Heart right ventricle (tissue), 16 donors: ENCODE measurements at regions not wholly inside any gene's neighbourhood (a gene's known extent, or its start where the extent isn't known, plus 50 kb on each side); places are given as distances from the start of the nearest gene placed in this dataset.

Experiments used
- ATAC-seq, 8 donors: fragments of 200-7000 bp; cut with Tn5 transposase; one replicate each; pipeline ENCODE4 v1.9.1; 2020; ENCODE audit warnings: mild to moderate bottlenecking in 8 of 8, moderate library complexity in 8 of 8, moderate number of reproducible peaks in 1 of 8
- DNase-seq, 2 donors: peaks; one replicate each; pipeline ENCODE4 v3.0.0-alpha.2; 2020
- H3K27ac ChIP-seq, 10 donors: fragments of 200-600 bp; sonication (generic) in 2 of 10; one replicate each; pipeline versions ENCODE4 v1.5.0 to v1.8.0; 2020 to 2022; ENCODE audit warnings: mild to moderate bottlenecking in 3 of 10
- H3K27me3 ChIP-seq, 7 donors: fragments of 200-600 bp; one replicate each; pipeline ENCODE4 v1.8.0; 2021 to 2022; ENCODE audit warnings: mild to moderate bottlenecking in 2 of 7
- H3K36me3 ChIP-seq, 9 donors: fragments of 200-600 bp; sonication (generic) in 1 of 9; one replicate each; pipeline versions ENCODE4 v1.5.0 to v1.8.0; 2020 to 2022; ENCODE audit warnings: mild to moderate bottlenecking in 2 of 9
- H3K4me1 ChIP-seq, 9 donors: fragments of 200-600 bp; sonication (generic) in 1 of 9; one replicate each; pipeline versions ENCODE4 v1.5.0 to v1.8.0; 2020 to 2022; ENCODE audit warnings: mild to moderate bottlenecking in 4 of 9
- H3K4me3 ChIP-seq, 10 donors: fragments of 200-600 bp; sonication (generic) in 2 of 10; one replicate each; pipeline versions ENCODE4 v1.5.0 to v1.8.0; 2020 to 2022; ENCODE audit warnings: mild to moderate bottlenecking in 7 of 10, moderate library complexity in 2 of 10
- H3K9me3 ChIP-seq, 11 donors: fragments of 200-600 bp in 10 of 11; sonication (generic) in 2 of 11; one replicate each; pipeline versions ENCODE4 v1.5.0 to v1.8.0; 2013 to 2022; ENCODE audit warnings: mild to moderate bottlenecking in 2 of 11, control low read depth in 1 of 11, moderate library complexity in 1 of 11
- CTCF ChIP-seq, 9 donors: fragments of 200-600 bp; sonication (generic) in 2 of 9; IDR thresholded peaks; one replicate each; pipeline versions ENCODE4 v1.5.0 to v1.8.0; 2021 to 2022; ENCODE audit warnings: antibody characterized with exemption in 9 of 9, mild to moderate bottlenecking in 5 of 9, moderate library complexity in 1 of 9
- WGBS, 2 donors: extraction: QIAGEN DNeasy Blood & Tissue Kit; methylation state at CpG; one replicate each; pipeline ENCODE4 v1.1.7; 2013; ENCODE audit warnings: inconsistent platforms in 1 of 2; 5-methylcytosine and 5-hydroxymethylcytosine counted together
- intact Hi-C, 10 donors: fragments of 100-400 bp; cut with DNase I; formaldehyde crosslinking; loops; one replicate each; pipeline versions ENCODE4 v1.11.1 to v1.14.2; 2022
- donor health status: Arrhythmogenic right ventricular cardiomyopathy.
- donor health status: ischemic (EF 13 %, LVEDD 7.1; RV severe dilation, severe dysfunction).
- donor health status: healthy with polysubstance abuse.
- donor health status: DM: no; HTN: yes; CAD: no.
- donor health status: DM: no; HTN: no; CAD: no.
- donor health status: ischemic (EF 25% LVEDD 6.9; RV normal size, moderate dysfunction).
- donor health status: ischemic (EF 25% LVEDD 5.7; RV mildly dilated, moderate dysfunction).
- donor health status: healthy.
- donor health status: DM: yes; HTN: yes; CAD: no.
- donor health status: Ischemic cardiomyopathy.
- donor health status: ischemic (EF 35%, LVEDD 5.7; RV mildly dilated, moderate dysfunction).
- donor health status: nonischemic (EF 11% LVEDD 7.7; RV severe dilation, severe dysfunction).
- donor health status: DM: yes; HTN: yes; CAD: no.
- donor health status: PGD.
- donor health status: ischemic (EF 29% LVEDD 5.4; RV normal size, mild dysfunction).
- donor health status: nonischemic (EF 23%, LVEDD 6.1; RV moderate dilation, normal function).

GRCh38 chr21:45347712-45348499, 57.1 kb upstream of the COL18A1 start:
- Histone ChIP-seq H3K4me1 (peaks cover 11 to 55% (median 40%) of the 10 kb centered on the region in 9 donors), H3K9me3 (peaks cover 0 to 3% (median 0%) of the 10 kb centered on the region in 11 donors), H3K27ac (peak overlapping the region in 5 of 10 donors; percentile 30 to 81 (median 73)), H3K4me3 (no peak overlapping the region), H3K27me3 (no peaks in the 10 kb centered on the region), H3K36me3 (no peaks in the 10 kb centered on the region)
- TF ChIP-seq CTCF (IDR thresholded peaks at IDR 0.05): no peak
- intact Hi-C loops: loop anchor here in 1 of 10 donors (5.0 kb wide), 1 partner anchor 36 kb away; no protein-coding TSS in a partner anchor
- WGBS, 2 donors: 54 to 71% methylated on average over 25 of the region's 25 CpGs
- DNase-seq (peak in 1 of 2 donors; percentile 30), ATAC-seq (no peak)

- Histone ChIP-seq H3K4me1 (peaks cover 11 to 60% (median 40%) of the 10 kb centered on the region in 9 donors), H3K36me3 (no peaks in the 10 kb centered on the region), H3K9me3 (peaks cover 0 to 3% (median 0%) of the 10 kb centered on the region in 11 donors), H3K4me3 (no peak overlapping the region), H3K27me3 (no peaks in the 10 kb centered on the region), H3K27ac (peak overlapping the region in 7 of 10 donors; percentile 58 to 81 (median 69))
- DNase-seq: peak in 1 of 2 donors; percentile 8
- 86 to 90% methylated on average over 18 of the region's 18 CpGs for WGBS, 2 donors
- intact Hi-C loops: loop anchor here in 1 of 10 donors (5.0 kb wide), 1 partner anchor 36 kb away; no protein-coding TSS in a partner anchor
- no peak for TF ChIP-seq CTCF (IDR thresholded peaks at IDR 0.05)
- peak in 1 of 8 donors; percentile 28 for ATAC-seq
Measured at GRCh38 chr21:45348591-45349327, 56.2 kb upstream of the COL18A1 start.

- Histone ChIP-seq H3K36me3 (no peaks in the 10 kb centered on the region), H3K27me3 (no peaks in the 10 kb centered on the region), H3K4me3 (no peak overlapping the region), H3K27ac (peak overlapping the region in 7 of 10 donors; percentile 35 to 81 (median 67)), H3K9me3 (no peaks in the 10 kb centered on the region), H3K4me1 (peaks cover 13 to 63% (median 46%) of the 10 kb centered on the region in 9 donors)
- no peak for TF ChIP-seq CTCF (IDR thresholded peaks at IDR 0.05)
- peak in 1 of 8 donors; percentile 7 for ATAC-seq
- 88 to 90% methylated on average over 8 of the region's 8 CpGs for WGBS, 2 donors
- DNase-seq: peak in 1 of 2 donors; percentile 0
- intact Hi-C loops: loop anchor here in 2 of 10 donors (5.0 to 10.0 kb wide), 2 partner anchors 33 to 46 kb away; no protein-coding TSS in a partner anchor
Measured at GRCh38 chr21:45350206-45350854, 54.6 kb upstream of the COL18A1 start.

- 91 to 94% methylated on average over 22 of the region's 22 CpGs for WGBS, 2 donors
- no peak for TF ChIP-seq CTCF (IDR thresholded peaks at IDR 0.05)
- DNase-seq (peak in 1 of 2 donors; percentile 6), ATAC-seq (no peak)
- Histone ChIP-seq H3K9me3 (no peaks in the 10 kb centered on the region), H3K4me3 (no peak overlapping the region), H3K27me3 (no peaks in the 10 kb centered on the region), H3K4me1 (peaks cover 13 to 70% (median 51%) of the 10 kb centered on the region in 9 donors), H3K27ac (peak overlapping the region in 3 of 10 donors; percentile 12 to 58 (median 34)), H3K36me3 (no peaks in the 10 kb centered on the region)
- intact Hi-C loops: loop anchor here in 2 of 10 donors (5.0 to 10.0 kb wide), 2 partner anchors 34 to 46 kb away; no protein-coding TSS in a partner anchor
Measured at GRCh38 chr21:45351061-45351460, 53.9 kb upstream of the COL18A1 start.
